IMR-90 (cell line): ENCODE measurements at regions not wholly inside any gene's neighbourhood (a gene's known extent, or its start where the extent isn't known, plus 50 kb on each side); places are given as distances from the start of the nearest gene placed in this dataset.

ENCODE experiments used
- ATAC-seq: fragments of 200-7000 bp; cut with Tn5 transposase; 2 replicates; pipeline ENCODE4 v1.9.1; 2020; ENCODE audit warnings: low read depth, mild to moderate bottlenecking, moderate library complexity
- BruUV-seq: library from RNA; stranded (reverse); fragments of 400-500 nt; replicated peaks from 2 replicates; lab custom pipeline; 2021; lab: Mats Ljungman, UMichigan
- CTCF ChIA-PET: fragments of 300-600 bp; formaldehyde crosslinking; extraction: SDS; loops from one replicate; lab custom pipeline; 2021; ENCODE audit warnings: antibody characterized with exemption; lab: Yijun Ruan, JAX
- POLR2A ChIA-PET: fragments of 300-600 bp; sonication (Branson Sonifier 250); formaldehyde crosslinking; loops from one replicate; lab custom pipeline; 2022; ENCODE audit warnings: antibody characterized with exemption; ENCODE audit not compliant: unreplicated experiment; lab: Charles Lee
- DNase-seq: peaks from one replicate; pipeline ENCODE4 v3.0.0; 2013
- H2AFZ ChIP-seq: replicated peaks from 2 replicates; pipeline ENCODE3; 2013; ENCODE audit warnings: low read length, mild to moderate bottlenecking; ENCODE audit not compliant: poor library complexity
- H2AK5ac ChIP-seq: 2 replicates; pipeline ENCODE4 v1.6.1; 2013; ENCODE audit warnings: low read depth, low read length, inconsistent platforms
- H2AK9ac ChIP-seq: replicated peaks from 2 replicates; pipeline ENCODE3; 2013; ENCODE audit warnings: mild to moderate bottlenecking, low read depth, low read length, moderate library complexity; ENCODE audit not compliant: poor library complexity
- H2BK120ac ChIP-seq: 2 replicates; pipeline ENCODE4 v1.6.1; 2013; ENCODE audit warnings: low read depth, low read length, inconsistent platforms
- H2BK15ac ChIP-seq: 3 replicates; pipeline ENCODE4 v1.6.1; 2013; ENCODE audit warnings: low read depth, low read length, inconsistent platforms
- H2BK20ac ChIP-seq: 2 replicates; pipeline ENCODE4 v1.6.1; 2013; ENCODE audit warnings: low read depth, mild to moderate bottlenecking, inconsistent platforms, low read length, moderate library complexity
- H2BK5ac ChIP-seq: 2 replicates; pipeline ENCODE4 v1.6.1; 2013; ENCODE audit warnings: mild to moderate bottlenecking, low read depth, low read length, inconsistent platforms; ENCODE audit not compliant: poor library complexity, severe bottlenecking
- H3K14ac ChIP-seq: replicated peaks from 2 replicates; pipeline ENCODE4 v1.6.1; 2013; ENCODE audit warnings: low read depth, low read length, inconsistent platforms
- H3K18ac ChIP-seq: 2 replicates; pipeline ENCODE4 v1.6.1; 2013; ENCODE audit warnings: low read depth, low read length, control low read depth
- H3K23ac ChIP-seq: 2 replicates; pipeline ENCODE4 v1.6.1; 2013; ENCODE audit warnings: low read depth, low read length, inconsistent platforms
- H3K27ac ChIP-seq: 2 replicates; pipeline ENCODE4 v1.5.1; 2013; ENCODE audit warnings: mild to moderate bottlenecking, control low read depth, low read length; ENCODE audit not compliant: insufficient read depth
- H3K27me3 ChIP-seq: 2 replicates; pipeline ENCODE4 v1.6.1; 2013; ENCODE audit warnings: low read length; ENCODE audit not compliant: control insufficient read depth, insufficient read depth
- H3K36me3 ChIP-seq: 2 replicates; pipeline ENCODE4 v1.6.1; 2013; ENCODE audit warnings: low read length, mixed read lengths; ENCODE audit not compliant: control insufficient read depth, insufficient read depth
- H3K4ac ChIP-seq: 2 replicates; pipeline ENCODE4 v1.6.1; 2013; ENCODE audit warnings: low read depth, low read length, inconsistent platforms
- H3K4me1 ChIP-seq: 2 replicates; pipeline ENCODE4 v1.6.1; 2013; ENCODE audit warnings: low read length, mixed read lengths; ENCODE audit not compliant: control insufficient read depth, insufficient read depth
- H3K4me2 ChIP-seq: 2 replicates; pipeline ENCODE4 v1.6.1; 2013; ENCODE audit warnings: low read depth, mild to moderate bottlenecking, control low read depth, low read length, moderate library complexity
- H3K4me3 ChIP-seq: 2 replicates; pipeline ENCODE4 v1.5.1; 2013; ENCODE audit warnings: low read depth, mild to moderate bottlenecking, control low read depth, low read length, moderate library complexity; ENCODE audit not compliant: insufficient read depth
- H3K56ac ChIP-seq: 2 replicates; pipeline ENCODE4 v1.6.1; 2013; ENCODE audit warnings: low read length, inconsistent platforms; ENCODE audit not compliant: insufficient read depth; ENCODE audit errors: extremely low read depth
- H3K79me1 ChIP-seq, 2 experiments: 2 replicates each; pipeline ENCODE4 v1.6.1; 2013; ENCODE audit warnings: low read length in 2 of 2, inconsistent platforms in 1 of 2, low read depth in 1 of 2
- H3K9ac ChIP-seq: 2 replicates; pipeline ENCODE4 v1.6.1; 2013; ENCODE audit warnings: low read depth, low read length, control low read depth
- H3K9me1 ChIP-seq: 2 replicates; pipeline ENCODE4 v1.6.1; 2013; ENCODE audit warnings: low read length, inconsistent platforms; ENCODE audit not compliant: insufficient read depth
- H3K9me3 ChIP-seq: 2 replicates; pipeline ENCODE4 v1.6.1; 2013; ENCODE audit warnings: low read length; ENCODE audit not compliant: control insufficient read depth, insufficient read depth
- H4K20me1 ChIP-seq: 2 replicates; pipeline ENCODE4 v1.6.1; 2013; ENCODE audit warnings: low read length, inconsistent platforms; ENCODE audit not compliant: insufficient read depth
- H4K5ac ChIP-seq: 2 replicates; pipeline ENCODE4 v1.6.1; 2013; ENCODE audit warnings: mild to moderate bottlenecking, low read depth, low read length, control low read depth
- H4K8ac ChIP-seq, 2 experiments: 2 replicates each; pipeline ENCODE4 v1.6.1; 2013; ENCODE audit warnings: low read depth in 2 of 2, low read length in 2 of 2, control low read depth in 1 of 2, inconsistent platforms in 1 of 2
- H4K91ac ChIP-seq: 2 replicates; pipeline ENCODE4 v1.6.1; 2013; ENCODE audit warnings: low read depth, low read length, inconsistent platforms; ENCODE audit not compliant: insufficient read depth
- BHLHE40 ChIP-seq: fragments of 150-350 bp; IDR thresholded peaks from 2 replicates; pipeline ENCODE4 v1.6.1; 2016; ENCODE audit warnings: mild to moderate bottlenecking, low read depth, low read length
- CTCF ChIP-seq: conservative IDR thresholded peaks from 2 replicates; pipeline ENCODE4 v1.5.1; 2012; ENCODE audit warnings: mild to moderate bottlenecking, low read depth, low read length, improper control_type of control experiment
- ELK1 ChIP-seq: fragments of 150-350 bp; IDR thresholded peaks from 2 replicates; pipeline ENCODE4 v1.6.1; 2016; ENCODE audit warnings: low read depth, mild to moderate bottlenecking, low read length, moderate library complexity, borderline replicate concordance
- FOS ChIP-seq: fragments of 150-350 bp; IDR thresholded peaks from 2 replicates; pipeline ENCODE4 v1.6.1; 2016; ENCODE audit warnings: low read depth, low read length
- MAFK ChIP-seq: IDR thresholded peaks from 2 replicates; pipeline ENCODE4 v1.6.1; 2012; ENCODE audit warnings: low read depth, low read length, improper control_type of control experiment
- MAZ ChIP-seq: IDR thresholded peaks from 2 replicates; pipeline ENCODE4 v1.6.1; 2012; ENCODE audit warnings: low read depth, mild to moderate bottlenecking, low read length, improper control_type of control experiment, moderate library complexity, borderline replicate concordance
- NFE2L2 ChIP-seq: fragments of 150-350 bp; IDR thresholded peaks from 2 replicates; pipeline ENCODE4 v1.6.1; 2016; ENCODE audit warnings: low read depth, mild to moderate bottlenecking, low read length
- POLR2A ChIP-seq: IDR thresholded peaks from 2 replicates; pipeline ENCODE4 v1.6.1; 2012; ENCODE audit warnings: mild to moderate bottlenecking, low read depth, low read length
- SMC3 ChIP-seq: fragments of 150-350 bp; IDR thresholded peaks from 2 replicates; pipeline ENCODE4 v1.6.1; 2016; ENCODE audit warnings: low read depth, mild to moderate bottlenecking, antibody characterized with exemption, low read length, moderate library complexity
- USF2 ChIP-seq: fragments of 150-350 bp; IDR thresholded peaks from 2 replicates; pipeline ENCODE4 v1.6.1; 2017; ENCODE audit warnings: mild to moderate bottlenecking, antibody characterized with exemption, low read length, low read depth
- WGBS, 2 experiments: methylation state at CpG; one replicate each; pipeline versions ENCODE4 v1.1.5 to v1.1.7; 2013; ENCODE audit warnings: missing lambda C conversion rate in 2 of 2; ENCODE audit not compliant: insufficient read length in 1 of 2; ENCODE audit errors: extremely low coverage in 2 of 2; 5-methylcytosine and 5-hydroxymethylcytosine counted together
- dilution Hi-C: fragments of 300-500 bp; cut with HindIII; formaldehyde crosslinking; loops from one replicate; pipeline ENCODE4 v1.14.3; 2018; ENCODE audit warnings: low sequenced_read_pairs; ENCODE audit not compliant: unreplicated experiment
- in situ Hi-C: fragments of 300-500 bp; cut with MboI; formaldehyde crosslinking; loops from 3 replicates; pipeline ENCODE4 v1.14.3; 2019; ENCODE audit warnings: low sequenced_read_pairs, inconsistent platforms, mixed read lengths
- intact Hi-C: fragments of 100-400 bp; cut with micrococcal nuclease; formaldehyde crosslinking; loops from 2 replicates; pipeline ENCODE4 v1.10.0; 2022

GRCh38 chr2:236798491-236798890 is 228.9 kb downstream of the ACKR3 start:
- H3K23ac ChIP-seq: no peak overlapping the region
- peaks cover 5% of the 10 kb centered on the region; the same call in 1 of the 2 replicates for H3K27me3 ChIP-seq
- H3K56ac ChIP-seq: no peak overlapping the region
- H4K5ac ChIP-seq: no peak overlapping the region
- no peak overlapping the region for H2BK120ac ChIP-seq
- H2AFZ ChIP-seq: no peak overlapping the region
- no peak overlapping the region for H4K8ac ChIP-seq
- H2BK15ac ChIP-seq: no peak overlapping the region
- H3K4me2 ChIP-seq: no peak overlapping the region
- H3K79me1 ChIP-seq: no peaks in the 10 kb centered on the region
- no peak overlapping the region for H3K4ac ChIP-seq
- H3K4me1 ChIP-seq: no peaks in the 10 kb centered on the region
- BruUV-seq: no TSS peak
- no peak overlapping the region for H3K4me3 ChIP-seq
- POLR2A ChIA-PET: no interaction called here
- H2BK5ac ChIP-seq: no peak overlapping the region
- dilution Hi-C loops (no loop called here), in situ Hi-C loops (no loop called here), intact Hi-C loops (no loop called here)
- H4K91ac ChIP-seq: no peak overlapping the region
- DNase-seq (no peak), ATAC-seq (no peak)
- no peak overlapping the region for H3K27ac ChIP-seq
- H2AK9ac ChIP-seq: no peak overlapping the region
- H3K18ac ChIP-seq: no peak overlapping the region
- CTCF ChIA-PET: no interaction called here
- WGBS, 2 experiments: 83% methylated on average over 1 of the region's 3 CpGs; no CpG with 5 or more reads in 1 of the 2 experiments
- no peaks in the 10 kb centered on the region for H3K36me3 ChIP-seq
- no peaks in the 10 kb centered on the region; the same call in 1 of the 2 replicates for H3K9me3 ChIP-seq
- H2BK20ac ChIP-seq: no peak overlapping the region
- no peaks in the 10 kb centered on the region for H4K20me1 ChIP-seq
- no peak for TF ChIP-seq MAZ
- no peak for TF ChIP-seq MAFK
- TF ChIP-seq USF2: no peak
- no peak for TF ChIP-seq FOS
- TF ChIP-seq ELK1: no peak
- no peak for TF ChIP-seq POLR2A
- no peak for TF ChIP-seq CTCF
- no peak for TF ChIP-seq NFE2L2
- no peak for TF ChIP-seq BHLHE40
- no peak for TF ChIP-seq SMC3
- no peak overlapping the region for H3K14ac ChIP-seq
- no peak overlapping the region for H3K9ac ChIP-seq
- H2AK5ac ChIP-seq: no peak overlapping the region
- no peaks in the 10 kb centered on the region for H3K9me1 ChIP-seq
